ENCODE measurements at regions not wholly inside any gene's neighbourhood (a gene's known extent, or its start where the extent isn't known, plus 50 kb on each side); places are given as distances from the start of the nearest gene placed in this dataset.
"Not testable (repeated sequence)": the region's sequence is repeated elsewhere in the genome, so short reads cannot be mapped to it uniquely, and the experiment has no call there.

- Mint-ChIP-seq H3K4me1 (peaks cover 0 to 5% (median 0%) of the 10 kb centered on the region in 3 donors), H3K9me3 (peaks cover 0 to under 1% (median 0%) of the 10 kb centered on the region in 5 donors), H3K27me3 (no peaks in the 10 kb centered on the region), H3K4me3 (no peak overlapping the region), H3K27ac (no peak overlapping the region), H3K36me3 (peaks cover 0 to 5% (median 0%) of the 10 kb centered on the region in 3 donors)
- ChIA-PET POLR2A (no interaction called here), CTCF (no interaction called here)
- H3K4me3 ChIP-seq (ENCODE audit: low read length) = no peak overlapping the region
- no peak overlapping the region for H3K27ac ChIP-seq (ENCODE audit: low read depth, low read length)
- no peak for DNase-seq
- no peaks in the 10 kb centered on the region for H3K27me3 ChIP-seq (ENCODE audit: insufficient read depth, low read length, poor library complexity, severe bottlenecking)
- H3K36me3 ChIP-seq (ENCODE audit: insufficient read depth, low read length) = no peaks in the 10 kb centered on the region
- H3K4me1 ChIP-seq (ENCODE audit: insufficient read depth, low read length) = no peaks in the 10 kb centered on the region
- no peaks in the 10 kb centered on the region for H3K9me3 ChIP-seq (ENCODE audit: low read length)
Observed at GRCh38 chr3:20254268-20255117, 68.5 kb upstream of the SGO1 start.

GRCh38 chr3:20250786-20251185, 64.8 kb upstream of the SGO1 start:
- POLR2A ChIA-PET = no interaction called here
- peaks cover 0 to 7% (median 2%) of the 10 kb centered on the region in 5 donors for H3K9me3 Mint-ChIP-seq
- no peak overlapping the region for H3K4me3 Mint-ChIP-seq
- Histone ChIP-seq H3K4me3 (ENCODE audit: low read length) (no peak overlapping the region), H3K9me3 (ENCODE audit: low read length) (no peaks in the 10 kb centered on the region), H3K27ac (ENCODE audit: low read depth, low read length) (no peak overlapping the region), H3K4me1 (ENCODE audit: insufficient read depth, low read length) (no peaks in the 10 kb centered on the region), H3K27me3 (ENCODE audit: insufficient read depth, low read length, poor library complexity, severe bottlenecking) (no peaks in the 10 kb centered on the region), H3K36me3 (ENCODE audit: insufficient read depth, low read length) (no peaks in the 10 kb centered on the region)
- DNase-seq = no peak
- no peaks in the 10 kb centered on the region for H3K27me3 Mint-ChIP-seq
- H3K36me3 Mint-ChIP-seq = peaks cover 0 to 9% (median 1%) of the 10 kb centered on the region in 3 donors
- H3K27ac Mint-ChIP-seq = no peak overlapping the region
- CTCF ChIA-PET = no interaction called here
- H3K4me1 Mint-ChIP-seq = peaks cover 0 to under 1% (median 0%) of the 10 kb centered on the region in 3 donors

GRCh38 chr3:20250314-20250713, 64.3 kb upstream of the SGO1 start:
- Histone ChIP-seq H3K9me3 (ENCODE audit: low read length) (no peaks in the 10 kb centered on the region), H3K27me3 (ENCODE audit: insufficient read depth, low read length, poor library complexity, severe bottlenecking) (no peaks in the 10 kb centered on the region), H3K27ac (ENCODE audit: low read depth, low read length) (no peak overlapping the region), H3K4me1 (ENCODE audit: insufficient read depth, low read length) (no peaks in the 10 kb centered on the region), H3K4me3 (ENCODE audit: low read length) (no peak overlapping the region), H3K36me3 (ENCODE audit: insufficient read depth, low read length) (no peaks in the 10 kb centered on the region)
- H3K27ac Mint-ChIP-seq = no peak overlapping the region
- H3K36me3 Mint-ChIP-seq = peaks cover 0 to 8% (median 1%) of the 10 kb centered on the region in 3 donors
- H3K27me3 Mint-ChIP-seq = no peaks in the 10 kb centered on the region
- H3K4me3 Mint-ChIP-seq = no peak overlapping the region
- DNase-seq = no peak
- POLR2A ChIA-PET = no interaction called here
- CTCF ChIA-PET = no interaction called here
- H3K4me1 Mint-ChIP-seq = no peaks in the 10 kb centered on the region
- H3K9me3 Mint-ChIP-seq = peaks cover 0 to 7% (median 2%) of the 10 kb centered on the region in 5 donors

- Histone ChIP-seq H3K4me1 (ENCODE audit: insufficient read depth, low read length) (no peaks in the 10 kb centered on the region), H3K4me3 (ENCODE audit: low read length) (no peak overlapping the region), H3K36me3 (ENCODE audit: insufficient read depth, low read length) (no peaks in the 10 kb centered on the region), H3K27ac (ENCODE audit: low read depth, low read length) (no peak overlapping the region), H3K27me3 (ENCODE audit: insufficient read depth, low read length, poor library complexity, severe bottlenecking) (no peaks in the 10 kb centered on the region), H3K9me3 (ENCODE audit: low read length) (no peaks in the 10 kb centered on the region)
- ChIA-PET POLR2A (no interaction called here), CTCF (interaction anchor here (1.5 kb wide), 1 partner anchor 25 kb away, joined by 3 read pairs; no protein-coding TSS in a partner anchor)
- H3K4me3 Mint-ChIP-seq = no peak overlapping the region
- no peak for DNase-seq
- H3K27ac Mint-ChIP-seq = no peak overlapping the region
- H3K36me3 Mint-ChIP-seq = peaks cover 0 to 15% (median 1%) of the 10 kb centered on the region in 3 donors
- H3K9me3 Mint-ChIP-seq = peaks cover 2 to 13% (median 6%) of the 10 kb centered on the region in 5 donors
- no peaks in the 10 kb centered on the region for H3K4me1 Mint-ChIP-seq
- peaks cover 0 to 3% of the 10 kb centered on the region in 2 donors for H3K27me3 Mint-ChIP-seq
Observed at GRCh38 chr3:20246662-20247061, 60.7 kb upstream of the SGO1 start.

DNA sequence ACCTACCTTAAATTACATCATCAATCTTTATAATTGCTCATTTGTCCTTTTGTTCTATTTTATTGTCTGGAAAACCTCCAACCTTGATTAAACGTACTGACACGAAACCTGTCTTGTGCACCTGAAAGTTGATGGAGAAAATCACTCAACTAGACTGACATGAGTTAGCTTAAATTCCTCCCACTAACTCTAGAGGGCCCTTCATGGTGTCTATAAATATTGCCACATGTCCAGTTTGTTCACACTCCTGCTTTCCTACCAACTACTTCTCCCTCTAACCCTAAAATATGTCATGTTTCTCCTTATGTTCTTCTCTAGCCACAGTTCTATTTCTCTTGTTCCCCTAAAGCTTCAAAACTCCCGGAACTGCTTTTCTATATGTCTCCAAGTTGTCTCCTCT, 59.8 kb upstream of the SGO1 start:
- Histone ChIP-seq H3K36me3 (ENCODE audit: insufficient read depth, low read length) (no peaks in the 10 kb centered on the region), H3K27ac (ENCODE audit: low read depth, low read length) (no peak overlapping the region), H3K27me3 (ENCODE audit: insufficient read depth, low read length, poor library complexity, severe bottlenecking) (no peaks in the 10 kb centered on the region), H3K9me3 (ENCODE audit: low read length) (no peaks in the 10 kb centered on the region), H3K4me1 (ENCODE audit: insufficient read depth, low read length) (no peaks in the 10 kb centered on the region), H3K4me3 (ENCODE audit: low read length) (no peak overlapping the region)
- H3K27me3 Mint-ChIP-seq = peaks cover 0 to 3% of the 10 kb centered on the region in 2 donors
- H3K4me1 Mint-ChIP-seq = no peaks in the 10 kb centered on the region
- ChIA-PET POLR2A (no interaction called here), CTCF (no interaction called here)
- H3K9me3 Mint-ChIP-seq = peaks cover 2 to 13% (median 6%) of the 10 kb centered on the region in 5 donors
- no peak for DNase-seq
- H3K4me3 Mint-ChIP-seq = no peak overlapping the region
- peaks cover 0 to 15% (median 1%) of the 10 kb centered on the region in 3 donors for H3K36me3 Mint-ChIP-seq
- H3K27ac Mint-ChIP-seq = no peak overlapping the region

GRCh38 chr3:20240154-20240883, 54.3 kb upstream of the SGO1 start:
- no peak for DNase-seq
- Mint-ChIP-seq H3K27ac (no peak overlapping the region), H3K4me3 (no peak overlapping the region), H3K4me1 (no peaks in the 10 kb centered on the region), H3K36me3 (peaks cover 0 to 14% (median 0%) of the 10 kb centered on the region in 3 donors), H3K27me3 (peaks cover 0 to 3% of the 10 kb centered on the region in 2 donors), H3K9me3 (peaks cover 0 to 11% (median 7%) of the 10 kb centered on the region in 5 donors)
- H3K4me1 ChIP-seq (ENCODE audit: insufficient read depth, low read length) = no peaks in the 10 kb centered on the region
- POLR2A ChIA-PET = no interaction called here
- no peaks in the 10 kb centered on the region for H3K9me3 ChIP-seq (ENCODE audit: low read length)
- CTCF ChIA-PET = interaction anchor here (0.6 kb wide), 1 partner anchor 356 kb away, joined by 3 read pairs; no protein-coding TSS in a partner anchor
- no peak overlapping the region for H3K27ac ChIP-seq (ENCODE audit: low read depth, low read length)
- H3K4me3 ChIP-seq (ENCODE audit: low read length) = no peak overlapping the region
- H3K36me3 ChIP-seq (ENCODE audit: insufficient read depth, low read length) = no peaks in the 10 kb centered on the region
- H3K27me3 ChIP-seq (ENCODE audit: insufficient read depth, low read length, poor library complexity, severe bottlenecking) = no peaks in the 10 kb centered on the region

DNA sequence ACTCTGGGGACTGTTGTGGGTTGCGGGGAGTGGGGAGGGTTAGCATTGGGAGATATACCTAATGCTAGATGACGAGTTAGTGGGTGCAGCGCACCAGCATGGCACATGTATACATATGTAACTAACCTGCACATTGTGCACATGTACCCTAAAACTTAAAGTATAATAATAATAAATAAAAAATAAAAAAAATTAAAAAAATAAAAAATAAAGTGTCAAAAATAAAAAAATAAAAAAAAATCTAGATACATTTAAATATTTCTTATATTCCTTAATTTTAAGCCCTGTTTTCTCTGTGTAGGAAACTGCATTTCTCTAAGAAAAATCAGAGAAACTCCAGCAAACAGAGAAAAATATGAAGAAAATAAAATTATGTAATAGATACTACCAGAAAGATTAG, 52.2 kb upstream of the SGO1 start:
- CTCF ChIA-PET = not testable (repeated sequence)

DNA sequence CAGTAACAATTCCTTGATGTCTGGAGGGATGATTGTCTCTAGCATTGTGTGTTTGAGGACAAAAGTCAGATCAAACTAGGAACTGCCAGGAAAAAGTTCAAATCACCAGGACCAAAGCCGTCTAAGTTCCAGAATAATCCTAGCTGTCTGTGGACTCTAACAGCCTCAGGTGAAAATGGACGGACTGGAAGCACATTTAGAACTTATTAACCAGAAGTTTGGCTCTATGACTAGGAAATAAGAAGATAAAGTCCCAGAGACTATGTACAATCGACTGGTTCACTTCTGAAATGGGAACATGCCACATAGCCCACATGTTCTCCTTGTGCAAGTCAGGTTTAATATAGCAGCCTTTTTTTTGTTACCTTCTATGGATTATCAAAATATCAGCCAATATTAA, 50.6 kb upstream of the SGO1 start:
- POLR2A ChIA-PET = no interaction called here
- Histone ChIP-seq H3K36me3 (ENCODE audit: insufficient read depth, low read length) (no peaks in the 10 kb centered on the region), H3K9me3 (ENCODE audit: low read length) (no peaks in the 10 kb centered on the region), H3K27me3 (ENCODE audit: insufficient read depth, low read length, poor library complexity, severe bottlenecking) (no peaks in the 10 kb centered on the region), H3K4me1 (ENCODE audit: insufficient read depth, low read length) (no peaks in the 10 kb centered on the region), H3K27ac (ENCODE audit: low read depth, low read length) (no peak overlapping the region), H3K4me3 (ENCODE audit: low read length) (no peak overlapping the region)
- Mint-ChIP-seq H3K27me3 (no peaks in the 10 kb centered on the region), H3K27ac (no peak overlapping the region), H3K9me3 (peaks cover 0 to 8% (median 0%) of the 10 kb centered on the region in 5 donors), H3K36me3 (peaks cover 0 to 4% (median 2%) of the 10 kb centered on the region in 3 donors), H3K4me3 (no peak overlapping the region), H3K4me1 (no peaks in the 10 kb centered on the region)
- CTCF ChIA-PET = no interaction called here
- no peak for DNase-seq

More for the DNA sequence above, 52.2 kb upstream of the SGO1 start:
- H3K27me3 Mint-ChIP-seq; H3K27ac Mint-ChIP-seq; H3K27ac ChIP-seq (ENCODE audit: low read depth, low read length); H3K4me1 ChIP-seq (ENCODE audit: insufficient read depth, low read length); H3K27me3 ChIP-seq (ENCODE audit: insufficient read depth, low read length, poor library complexity, severe bottlenecking); H3K4me3 ChIP-seq (ENCODE audit: low read length); H3K4me1 Mint-ChIP-seq; H3K9me3 ChIP-seq (ENCODE audit: low read length); DNase-seq; POLR2A ChIA-PET; H3K4me3 Mint-ChIP-seq; H3K36me3 ChIP-seq (ENCODE audit: insufficient read depth, low read length): not testable (repeated sequence)
- peaks cover 0 to 14% (median 2%) of the 10 kb centered on the region in 3 donors for H3K36me3 Mint-ChIP-seq
- peaks cover 0 to 11% (median 7%) of the 10 kb centered on the region in 5 donors for H3K9me3 Mint-ChIP-seq
